ENCODE measurements at regions not wholly inside any gene's neighbourhood (a gene's known extent, or its start where the extent isn't known, plus 50 kb on each side); places are given as distances from the start of the nearest gene placed in this dataset.

GRCh38 chr11:97143463-97143862 is 753.6 kb downstream of the JRKL start:
- Histone ChIP-seq H2AFZ (ENCODE audit: low read depth, low read length) (no peak overlapping the region), H3K4me2 (ENCODE audit: insufficient read depth, low read length) (no peak overlapping the region), H4K20me1 (replicated peaks; ENCODE audit: control insufficient read depth, extremely low read depth, insufficient read depth, low read length) (no peaks in the 10 kb centered on the region), H3K4me3 (replicated peaks in 1 of 3; ENCODE audit: insufficient read depth in 1 of 3, low read depth in 1 of 3, low read length in 3 of 3) (no peak overlapping the region), H3K27me3 (ENCODE audit: control insufficient read depth in 2 of 2, insufficient read depth in 2 of 2, low read length in 2 of 2) (no peaks in the 10 kb centered on the region), H3K27ac (ENCODE audit: insufficient read depth, low read depth, low read length) (no peak overlapping the region), H3K79me2 (ENCODE audit: control insufficient read depth, insufficient read depth, low read length) (no peaks in the 10 kb centered on the region), H3K9ac (replicated peaks; ENCODE audit: extremely low read depth, insufficient read depth, low read length) (no peak overlapping the region), H3K36me3 (ENCODE audit: control insufficient read depth in 2 of 2, extremely low read depth in 1 of 2, insufficient read depth in 2 of 2, low read length in 2 of 2) (no peaks in the 10 kb centered on the region), H3K9me1 (replicated peaks; ENCODE audit: control insufficient read depth, extremely low read depth, insufficient read depth, low read length) (no peaks in the 10 kb centered on the region), H3K4me1 (ENCODE audit: control insufficient read depth, extremely low read depth, insufficient read depth, low read length) (no peaks in the 10 kb centered on the region), H3K9me3 (replicated peaks; ENCODE audit: control insufficient read depth, insufficient read depth, low read length) (no peaks in the 10 kb centered on the region)
- dilution Hi-C loops (cut with MboI; ENCODE audit: extremely low pct_ligation_motif_present, low sequenced_read_pairs) (no loop called here), intact Hi-C loops (cut with micrococcal nuclease) (no loop called here)
- no peak for FAIRE-seq
- CTCF ChIA-PET: no interaction called here
- POLR2A ChIA-PET: no interaction called here
- no peak for DNase-seq (ENCODE audit: low read depth, low spot score)
- no TSS peak for BruUV-seq (replicated peaks)
- TF ChIP-seq POLR2AphosphoS5 (IDR thresholded peaks at IDR 0.05; ENCODE audit: insufficient read depth, low read depth, low read length): no peak
- no peak for TF ChIP-seq MAX (IDR thresholded peaks at IDR 0.05; ENCODE audit: insufficient read depth, insufficient read length)
- no peak for TF ChIP-seq POLR2A (IDR thresholded peaks at IDR 0.05; ENCODE audit: low read depth, low read length)
- TF ChIP-seq FOS (IDR thresholded peaks at IDR 0.05; ENCODE audit: borderline replicate concordance, insufficient read depth, low read length): no peak
- TF ChIP-seq EZH2 (IDR thresholded peaks at IDR 0.05; ENCODE audit: borderline replicate concordance, low read depth, low read length, severe bottlenecking): no peak
- TF ChIP-seq GATA2 (IDR thresholded peaks at IDR 0.05; ENCODE audit: insufficient read depth, insufficient read length, low read depth, low read length): no peak
- TF ChIP-seq MYC (IDR thresholded peaks at IDR 0.05; ENCODE audit: low read depth, low read length): no peak
- no peak for TF ChIP-seq CTCF (IDR thresholded peaks at IDR 0.05; ENCODE audit: extremely low read depth in 1 of 2, insufficient read depth in 1 of 2, low read depth in 1 of 2, low read length in 2 of 2)
- TF ChIP-seq JUN (IDR thresholded peaks at IDR 0.05; ENCODE audit: borderline replicate concordance, insufficient read depth, insufficient read length, low read depth): no peak

All from endothelial cell of umbilical vein (primary cell).